ENCODE measurements at regions not wholly inside any gene's neighbourhood (a gene's known extent, or its start where the extent isn't known, plus 50 kb on each side); places are given as distances from the start of the nearest gene placed in this dataset.

DNA sequence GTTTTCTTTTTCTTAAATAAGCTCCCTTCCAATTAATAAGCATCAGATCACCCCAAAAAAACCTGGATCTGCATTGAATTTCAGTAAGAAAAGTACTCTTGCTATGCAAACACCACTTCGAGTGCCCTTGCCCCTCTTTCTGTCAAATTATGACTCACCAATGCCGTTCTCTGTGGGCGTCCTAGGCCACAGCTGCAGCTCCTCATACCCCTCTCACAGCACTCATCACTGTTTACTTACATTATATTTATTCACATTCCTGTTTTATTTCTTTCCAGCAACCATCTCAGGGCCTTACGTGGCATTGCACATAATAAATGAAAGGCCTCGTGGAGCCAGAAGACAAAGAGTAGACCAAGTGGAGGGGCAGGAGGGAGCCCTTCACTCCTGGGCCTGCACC, 99.1 kb upstream of the CTTNBP2NL start:
- TF ChIP-seq SMC3 (conservative IDR thresholded peaks at IDR 0.05; ENCODE audit: poor library complexity), result no peak
- TF ChIP-seq RAD21 (conservative IDR thresholded peaks at IDR 0.05), result no peak
- TF ChIP-seq, protein P1, sequence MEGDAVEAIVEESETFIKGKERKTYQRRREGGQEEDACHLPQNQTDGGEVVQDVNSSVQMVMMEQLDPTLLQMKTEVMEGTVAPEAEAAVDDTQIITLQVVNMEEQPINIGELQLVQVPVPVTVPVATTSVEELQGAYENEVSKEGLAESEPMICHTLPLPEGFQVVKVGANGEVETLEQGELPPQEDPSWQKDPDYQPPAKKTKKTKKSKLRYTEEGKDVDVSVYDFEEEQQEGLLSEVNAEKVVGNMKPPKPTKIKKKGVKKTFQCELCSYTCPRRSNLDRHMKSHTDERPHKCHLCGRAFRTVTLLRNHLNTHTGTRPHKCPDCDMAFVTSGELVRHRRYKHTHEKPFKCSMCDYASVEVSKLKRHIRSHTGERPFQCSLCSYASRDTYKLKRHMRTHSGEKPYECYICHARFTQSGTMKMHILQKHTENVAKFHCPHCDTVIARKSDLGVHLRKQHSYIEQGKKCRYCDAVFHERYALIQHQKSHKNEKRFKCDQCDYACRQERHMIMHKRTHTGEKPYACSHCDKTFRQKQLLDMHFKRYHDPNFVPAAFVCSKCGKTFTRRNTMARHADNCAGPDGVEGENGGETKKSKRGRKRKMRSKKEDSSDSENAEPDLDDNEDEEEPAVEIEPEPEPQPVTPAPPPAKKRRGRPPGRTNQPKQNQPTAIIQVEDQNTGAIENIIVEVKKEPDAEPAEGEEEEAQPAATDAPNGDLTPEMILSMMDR (IDR thresholded peaks at IDR 0.05; ENCODE audit: poor library complexity, severe bottlenecking), result no peak
- TF ChIP-seq, protein P2, sequence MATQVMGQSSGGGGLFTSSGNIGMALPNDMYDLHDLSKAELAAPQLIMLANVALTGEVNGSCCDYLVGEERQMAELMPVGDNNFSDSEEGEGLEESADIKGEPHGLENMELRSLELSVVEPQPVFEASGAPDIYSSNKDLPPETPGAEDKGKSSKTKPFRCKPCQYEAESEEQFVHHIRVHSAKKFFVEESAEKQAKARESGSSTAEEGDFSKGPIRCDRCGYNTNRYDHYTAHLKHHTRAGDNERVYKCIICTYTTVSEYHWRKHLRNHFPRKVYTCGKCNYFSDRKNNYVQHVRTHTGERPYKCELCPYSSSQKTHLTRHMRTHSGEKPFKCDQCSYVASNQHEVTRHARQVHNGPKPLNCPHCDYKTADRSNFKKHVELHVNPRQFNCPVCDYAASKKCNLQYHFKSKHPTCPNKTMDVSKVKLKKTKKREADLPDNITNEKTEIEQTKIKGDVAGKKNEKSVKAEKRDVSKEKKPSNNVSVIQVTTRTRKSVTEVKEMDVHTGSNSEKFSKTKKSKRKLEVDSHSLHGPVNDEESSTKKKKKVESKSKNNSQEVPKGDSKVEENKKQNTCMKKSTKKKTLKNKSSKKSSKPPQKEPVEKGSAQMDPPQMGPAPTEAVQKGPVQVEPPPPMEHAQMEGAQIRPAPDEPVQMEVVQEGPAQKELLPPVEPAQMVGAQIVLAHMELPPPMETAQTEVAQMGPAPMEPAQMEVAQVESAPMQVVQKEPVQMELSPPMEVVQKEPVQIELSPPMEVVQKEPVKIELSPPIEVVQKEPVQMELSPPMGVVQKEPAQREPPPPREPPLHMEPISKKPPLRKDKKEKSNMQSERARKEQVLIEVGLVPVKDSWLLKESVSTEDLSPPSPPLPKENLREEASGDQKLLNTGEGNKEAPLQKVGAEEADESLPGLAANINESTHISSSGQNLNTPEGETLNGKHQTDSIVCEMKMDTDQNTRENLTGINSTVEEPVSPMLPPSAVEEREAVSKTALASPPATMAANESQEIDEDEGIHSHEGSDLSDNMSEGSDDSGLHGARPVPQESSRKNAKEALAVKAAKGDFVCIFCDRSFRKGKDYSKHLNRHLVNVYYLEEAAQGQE (IDR thresholded peaks at IDR 0.05; ENCODE audit: borderline replicate concordance), result no peak
- no peak for TF ChIP-seq POLR2AphosphoS5 (IDR thresholded peaks at IDR 0.05)
- TF ChIP-seq MXI1 (conservative IDR thresholded peaks at IDR 0.05; ENCODE audit: poor library complexity, severe bottlenecking), result no peak
- H3K9ac ChIP-seq (ENCODE audit: low read length), result no peak overlapping the region
- no peaks in the 10 kb centered on the region for H3K9me2 ChIP-seq (ENCODE audit: insufficient read depth, low read length)
- H2AFZ ChIP-seq (ENCODE audit: low read depth, low read length), result no peak overlapping the region
- H3K4me2 ChIP-seq (ENCODE audit: low read length), result no peak overlapping the region
- no peaks in the 10 kb centered on the region for H4K20me1 ChIP-seq (ENCODE audit: insufficient read depth)
- H3K36me3 ChIP-seq (ENCODE audit: insufficient read depth, low read length), result no peaks in the 10 kb centered on the region
- H3K27me3 ChIP-seq (ENCODE audit: insufficient read depth, low read depth, low read length), result no peaks in the 10 kb centered on the region
- no peak overlapping the region for H3K27ac ChIP-seq (ENCODE audit: low read length)
- H3F3A ChIP-seq (ENCODE audit: insufficient read depth, low read length, poor library complexity, severe bottlenecking), result no peaks in the 10 kb centered on the region
- no peaks in the 10 kb centered on the region for H3K79me2 ChIP-seq (replicated peaks; ENCODE audit: insufficient read depth, low read length)
- H3K4me3 ChIP-seq (ENCODE audit: low read length), result no peak overlapping the region
- H3K9me3 ChIP-seq (ENCODE audit: low read length), result no peaks in the 10 kb centered on the region

- Histone ChIP-seq H2AFZ (ENCODE audit: low read depth, low read length) (no peak overlapping the region), H3K36me3 (ENCODE audit: insufficient read depth, low read length) (no peaks in the 10 kb centered on the region), H3K27ac (ENCODE audit: low read length) (no peak overlapping the region), H4K20me1 (ENCODE audit: insufficient read depth) (no peaks in the 10 kb centered on the region), H3K4me3 (ENCODE audit: low read length) (no peak overlapping the region), H3K4me2 (ENCODE audit: low read length) (no peak overlapping the region), H3K27me3 (ENCODE audit: insufficient read depth, low read depth, low read length) (no peaks in the 10 kb centered on the region), H3F3A (ENCODE audit: insufficient read depth, low read length, poor library complexity, severe bottlenecking) (no peaks in the 10 kb centered on the region), H3K9me3 (ENCODE audit: low read length) (no peaks in the 10 kb centered on the region), H3K79me2 (replicated peaks; ENCODE audit: insufficient read depth, low read length) (no peaks in the 10 kb centered on the region), H3K9me2 (ENCODE audit: insufficient read depth, low read length) (no peaks in the 10 kb centered on the region), H3K9ac (ENCODE audit: low read length) (no peak overlapping the region)
- TF ChIP-seq, protein P2 (IDR thresholded peaks at IDR 0.05; ENCODE audit: borderline replicate concordance), result no peak
- TF ChIP-seq SMC3 (conservative IDR thresholded peaks at IDR 0.05; ENCODE audit: poor library complexity) (no peak), RAD21 (conservative IDR thresholded peaks at IDR 0.05) (no peak), EZH2 (IDR thresholded peaks at IDR 0.05; ENCODE audit: borderline replicate concordance, insufficient read depth, low read length, poor library complexity, severe bottlenecking) (no peak), MXI1 (conservative IDR thresholded peaks at IDR 0.05; ENCODE audit: poor library complexity, severe bottlenecking) (no peak), TAF1 (IDR thresholded peaks at IDR 0.05; ENCODE audit: low read depth) (no peak)
- TF ChIP-seq, protein P1 (IDR thresholded peaks at IDR 0.05; ENCODE audit: poor library complexity, severe bottlenecking), result no peak
Measured at GRCh38 chr1:112297536-112297935, 98.5 kb upstream of the CTTNBP2NL start.
